ENCODE measurements at regions not wholly inside any gene's neighbourhood (a gene's known extent, or its start where the extent isn't known, plus 50 kb on each side); places are given as distances from the start of the nearest gene placed in this dataset.

DNA sequence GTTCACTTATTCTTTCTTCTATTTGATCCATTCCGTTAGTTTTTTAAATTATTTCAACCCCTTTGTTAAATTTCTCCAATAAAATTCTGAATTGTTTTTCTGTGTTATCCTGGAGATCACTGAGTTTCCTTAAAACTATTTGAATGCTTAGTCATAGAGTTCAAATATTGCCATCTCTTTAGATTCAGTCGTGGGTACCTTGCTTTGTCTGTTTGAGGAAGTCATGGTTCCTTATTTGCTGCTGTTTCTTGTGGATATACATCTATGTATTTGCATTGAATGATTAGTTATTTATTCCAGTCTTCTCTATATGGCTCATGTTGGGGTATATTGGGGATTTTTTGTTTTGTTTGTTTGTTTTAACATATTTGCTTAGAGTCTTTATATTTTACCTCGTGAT is 80.6 kb downstream of the HINT1 start:
- no peak overlapping the region for H3K4me3 ChIP-seq (replicated peaks in 1 of 3; ENCODE audit: low read depth in 2 of 3, low read length in 3 of 3)
- TF ChIP-seq, protein P1, sequence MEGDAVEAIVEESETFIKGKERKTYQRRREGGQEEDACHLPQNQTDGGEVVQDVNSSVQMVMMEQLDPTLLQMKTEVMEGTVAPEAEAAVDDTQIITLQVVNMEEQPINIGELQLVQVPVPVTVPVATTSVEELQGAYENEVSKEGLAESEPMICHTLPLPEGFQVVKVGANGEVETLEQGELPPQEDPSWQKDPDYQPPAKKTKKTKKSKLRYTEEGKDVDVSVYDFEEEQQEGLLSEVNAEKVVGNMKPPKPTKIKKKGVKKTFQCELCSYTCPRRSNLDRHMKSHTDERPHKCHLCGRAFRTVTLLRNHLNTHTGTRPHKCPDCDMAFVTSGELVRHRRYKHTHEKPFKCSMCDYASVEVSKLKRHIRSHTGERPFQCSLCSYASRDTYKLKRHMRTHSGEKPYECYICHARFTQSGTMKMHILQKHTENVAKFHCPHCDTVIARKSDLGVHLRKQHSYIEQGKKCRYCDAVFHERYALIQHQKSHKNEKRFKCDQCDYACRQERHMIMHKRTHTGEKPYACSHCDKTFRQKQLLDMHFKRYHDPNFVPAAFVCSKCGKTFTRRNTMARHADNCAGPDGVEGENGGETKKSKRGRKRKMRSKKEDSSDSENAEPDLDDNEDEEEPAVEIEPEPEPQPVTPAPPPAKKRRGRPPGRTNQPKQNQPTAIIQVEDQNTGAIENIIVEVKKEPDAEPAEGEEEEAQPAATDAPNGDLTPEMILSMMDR (IDR thresholded peaks at IDR 0.05), result no peak
- H3K4me2 ChIP-seq (replicated peaks; ENCODE audit: extremely low read depth, low read length, poor library complexity, severe bottlenecking), result no peak overlapping the region
- intact Hi-C loops (cut with micrococcal nuclease), result no loop called here
- Mint-ChIP-seq H3K36me3 (peaks cover 0 to 6% of the 10 kb centered on the region in 2 donors), H3K9me3 (peaks cover 12 to 20% (median 15%) of the 10 kb centered on the region in 7 donors), H3K27ac (peak overlapping the region in 1 of 7 donors; percentile 3), H3K27me3 (ENCODE audit: low read depth in 3 of 3) (peaks cover 0 to 4% (median 0%) of the 10 kb centered on the region in 3 donors), H3K4me1 (peaks cover 11% of the 10 kb centered on the region), H3K4me3 (no peak overlapping the region)
- peaks cover 4 to 13% of the 10 kb centered on the region in 2 donors for H3K4me1 ChIP-seq (ENCODE audit: control insufficient read depth in 1 of 2, insufficient read depth in 2 of 2, low read length in 2 of 2)
- no peaks in the 10 kb centered on the region for H3K79me2 ChIP-seq (ENCODE audit: insufficient read depth, low read length)
- H3K27me3 ChIP-seq (ENCODE audit: control insufficient read depth in 2 of 2, insufficient read depth in 2 of 2, low read length in 2 of 2), result no peaks in the 10 kb centered on the region
- peaks cover 5 to 9% of the 10 kb centered on the region in 2 donors for H3K9me3 ChIP-seq (replicated peaks in 1 of 2; ENCODE audit: control insufficient read depth in 1 of 2, insufficient read depth in 1 of 2, low read length in 2 of 2)
- no peak overlapping the region for H2AFZ ChIP-seq (ENCODE audit: insufficient read depth, low read depth, low read length, poor library complexity, severe bottlenecking)
- H3K27ac ChIP-seq (ENCODE audit: low read depth in 1 of 2, low read length in 2 of 2), result no peak overlapping the region
- no peak overlapping the region for H3K9ac ChIP-seq (ENCODE audit: insufficient read depth, low read length, poor library complexity, severe bottlenecking)
- H4K20me1 ChIP-seq (ENCODE audit: insufficient read depth, low read length), result no peaks in the 10 kb centered on the region
- no peaks in the 10 kb centered on the region for H3K36me3 ChIP-seq (replicated peaks in 1 of 2; ENCODE audit: control insufficient read depth in 1 of 2, insufficient read depth in 2 of 2, low read length in 2 of 2)
- WGBS (ENCODE audit: insufficient coverage), result no CpG with 5 or more reads among the region's 3 CpGs
- DNase-seq, result peak; percentile 26 to 55 (median 31)

DNA sequence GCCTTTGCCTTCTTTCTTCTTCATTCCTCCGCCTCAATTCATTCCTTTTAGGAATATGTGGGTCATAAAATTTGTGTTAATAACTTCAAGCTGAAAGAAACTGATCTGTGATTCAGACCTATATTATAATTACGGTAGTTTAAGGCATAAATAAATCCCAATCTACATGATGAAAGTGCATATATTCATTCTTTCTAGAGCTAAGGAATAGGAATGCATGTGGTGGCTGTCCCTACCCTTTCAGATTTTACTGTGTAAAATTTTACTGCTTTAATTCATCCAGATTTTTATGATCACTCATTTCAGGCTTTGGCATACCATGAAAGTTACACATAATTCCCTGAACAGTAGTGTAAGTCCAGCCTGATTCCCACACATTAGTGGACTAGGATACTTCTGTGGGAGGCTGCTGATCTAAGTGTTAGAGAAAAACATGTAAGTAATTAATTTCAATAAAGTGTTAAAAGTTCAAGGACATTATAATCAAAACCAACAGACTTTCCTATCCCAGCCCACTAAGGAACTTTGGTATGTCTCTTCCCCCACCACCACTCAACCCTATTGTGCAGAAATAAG is 83.1 kb downstream of the HINT1 start:
- H3K27ac ChIP-seq (ENCODE audit: low read depth in 1 of 2, low read length in 2 of 2), result no peak overlapping the region
- no peak overlapping the region for H3K27ac Mint-ChIP-seq

More for the DNA sequence above, 83.1 kb downstream of the HINT1 start:
- H2AFZ ChIP-seq (ENCODE audit: insufficient read depth, low read depth, low read length, poor library complexity, severe bottlenecking), result no peak overlapping the region
- H3K79me2 ChIP-seq (ENCODE audit: insufficient read depth, low read length), result no peaks in the 10 kb centered on the region
- peaks cover 0 to 4% (median 0%) of the 10 kb centered on the region in 3 donors for H3K27me3 Mint-ChIP-seq (ENCODE audit: low read depth in 3 of 3)
- peaks cover under 1 to 3% (median 2%) of the 10 kb centered on the region in 7 donors for H3K9me3 Mint-ChIP-seq
- no peak overlapping the region for H3K4me3 Mint-ChIP-seq
- H3K9me3 ChIP-seq (replicated peaks in 1 of 2; ENCODE audit: control insufficient read depth in 1 of 2, insufficient read depth in 1 of 2, low read length in 2 of 2), result peaks cover 0 to 1% of the 10 kb centered on the region in 2 donors
- TF ChIP-seq, protein P1 (IDR thresholded peaks at IDR 0.05), result no peak
- H3K9ac ChIP-seq (ENCODE audit: insufficient read depth, low read length, poor library complexity, severe bottlenecking), result no peak overlapping the region
- no peaks in the 10 kb centered on the region for H3K27me3 ChIP-seq (ENCODE audit: control insufficient read depth in 2 of 2, insufficient read depth in 2 of 2, low read length in 2 of 2)
- intact Hi-C loops (cut with micrococcal nuclease), result no loop called here
- no peak overlapping the region for H3K4me2 ChIP-seq (replicated peaks; ENCODE audit: extremely low read depth, low read length, poor library complexity, severe bottlenecking)
- WGBS (ENCODE audit: insufficient coverage), result no CpG with 5 or more reads among the region's 2 CpGs
- H3K4me1 Mint-ChIP-seq, result peaks cover 11% of the 10 kb centered on the region
- H3K36me3 ChIP-seq (replicated peaks in 1 of 2; ENCODE audit: control insufficient read depth in 1 of 2, insufficient read depth in 2 of 2, low read length in 2 of 2), result no peaks in the 10 kb centered on the region
- H3K4me3 ChIP-seq (replicated peaks in 1 of 3; ENCODE audit: low read depth in 2 of 3, low read length in 3 of 3), result no peak overlapping the region
- DNase-seq, result no peak
- H3K36me3 Mint-ChIP-seq, result no peaks in the 10 kb centered on the region
- H4K20me1 ChIP-seq (ENCODE audit: insufficient read depth, low read length), result no peaks in the 10 kb centered on the region
- H3K4me1 ChIP-seq (ENCODE audit: control insufficient read depth in 1 of 2, insufficient read depth in 2 of 2, low read length in 2 of 2), result peaks cover 4 to 13% of the 10 kb centered on the region in 2 donors
